HTR-8/SVneo (cell line): ENCODE measurements at regions not wholly inside any gene's neighbourhood (a gene's known extent, or its start where the extent isn't known, plus 50 kb on each side); places are given as distances from the start of the nearest gene placed in this dataset.

Source experiments
- DNase-seq: peaks from one replicate; pipeline ENCODE4 v3.0.0; 2011; ENCODE audit warnings: low spot score, mixed read lengths; ENCODE audit not compliant: insufficient read length
- FAIRE-seq: peaks from 2 replicates; lab custom pipeline; 2011; peaks lifted over from hg19 to GRCh38; lab: Jason Lieb, UNC

GRCh38 chr3:34352778-34353331 is 554.4 kb downstream of the PDCD6IP start:
- FAIRE-seq (no peak), DNase-seq (no peak)

GRCh38 chr3:34357461-34357860 is 559.0 kb downstream of the PDCD6IP start:
- no peak for FAIRE-seq

GRCh38 chr3:34359064-34359463 is 560.6 kb downstream of the PDCD6IP start:
- no peak for FAIRE-seq
- no peak for DNase-seq

More at GRCh38 chr3:34357461-34357860, 559.0 kb downstream of the PDCD6IP start:
- no peak for DNase-seq

- FAIRE-seq = no peak
- DNase-seq = no peak
Measured at GRCh38 chr3:34360713-34361112, 562.3 kb downstream of the PDCD6IP start.

GRCh38 chr3:34361921-34362320 is 563.5 kb downstream of the PDCD6IP start:
- no peak for FAIRE-seq
- no peak for DNase-seq

- FAIRE-seq (no peak), DNase-seq (no peak)
Measured at GRCh38 chr3:34362910-34363309, 564.5 kb downstream of the PDCD6IP start.

GRCh38 chr3:34363881-34364280 is 565.5 kb downstream of the PDCD6IP start:
- no peak for FAIRE-seq
- no peak for DNase-seq

- DNase-seq (no peak), FAIRE-seq (no peak)
Measured at GRCh38 chr3:34364335-34364734, 565.9 kb downstream of the PDCD6IP start.

- DNase-seq = no peak
- FAIRE-seq = no peak
Measured at GRCh38 chr3:34365231-34365630, 566.8 kb downstream of the PDCD6IP start.

- FAIRE-seq (no peak), DNase-seq (no peak)
Measured at GRCh38 chr3:34365771-34366170, 567.3 kb downstream of the PDCD6IP start.

GRCh38 chr3:34367521-34367920 is 569.1 kb downstream of the PDCD6IP start:
- FAIRE-seq (no peak), DNase-seq (no peak)

GRCh38 chr3:34374521-34374920 is 576.1 kb downstream of the PDCD6IP start:
- FAIRE-seq (no peak), DNase-seq (no peak)

- DNase-seq (no peak), FAIRE-seq (no peak)
Measured at GRCh38 chr3:34376691-34377090, 578.3 kb downstream of the PDCD6IP start.

- DNase-seq (no peak), FAIRE-seq (no peak)
Measured at GRCh38 chr3:34377961-34378360, 579.5 kb downstream of the PDCD6IP start.

- FAIRE-seq (no peak), DNase-seq (no peak)
Measured at GRCh38 chr3:34381243-34381642, 582.8 kb downstream of the PDCD6IP start.

- FAIRE-seq (no peak), DNase-seq (no peak)
Measured at GRCh38 chr3:34382859-34383258, 584.4 kb downstream of the PDCD6IP start.

- FAIRE-seq (no peak), DNase-seq (no peak)
Measured at GRCh38 chr3:34386309-34386708, 587.9 kb downstream of the PDCD6IP start.

- FAIRE-seq (no peak), DNase-seq (no peak)
Measured at GRCh38 chr3:34387826-34388564, 589.6 kb downstream of the PDCD6IP start.

- no peak for DNase-seq
- FAIRE-seq = no peak
Measured at GRCh38 chr3:34388830-34389229, 590.4 kb downstream of the PDCD6IP start.

GRCh38 chr3:34394978-34395748 is 596.7 kb downstream of the PDCD6IP start:
- FAIRE-seq (no peak), DNase-seq (no peak)

GRCh38 chr3:34396288-34396687 is 597.9 kb downstream of the PDCD6IP start:
- DNase-seq = no peak

More at GRCh38 chr3:34396288-34396687, 597.9 kb downstream of the PDCD6IP start:
- FAIRE-seq = no peak
